ENCODE measurements at regions not wholly inside any gene's neighbourhood (a gene's known extent, or its start where the extent isn't known, plus 50 kb on each side); places are given as distances from the start of the nearest gene placed in this dataset.
"Not testable (repeated sequence)": the region's sequence is repeated elsewhere in the genome, so short reads cannot be mapped to it uniquely, and the experiment has no call there.

GRCh38 chr4:1548827-1549637 lies 135.1 kb downstream of the FAM53A start:
- TF ChIP-seq POLR2AphosphoS5 (IDR thresholded peaks at IDR 0.05; ENCODE audit: control insufficient read depth, insufficient read depth, low read depth, low read length); OTX1 (CRISPR knock-in tag; IDR thresholded peaks at IDR 0.05); ZFPM2 (CRISPR knock-in tag; IDR thresholded peaks at IDR 0.05): not testable (repeated sequence)

Measured in K562 (cell line).